ENCODE measurements at regions not wholly inside any gene's neighbourhood (a gene's known extent, or its start where the extent isn't known, plus 50 kb on each side); places are given as distances from the start of the nearest gene placed in this dataset.

DNA sequence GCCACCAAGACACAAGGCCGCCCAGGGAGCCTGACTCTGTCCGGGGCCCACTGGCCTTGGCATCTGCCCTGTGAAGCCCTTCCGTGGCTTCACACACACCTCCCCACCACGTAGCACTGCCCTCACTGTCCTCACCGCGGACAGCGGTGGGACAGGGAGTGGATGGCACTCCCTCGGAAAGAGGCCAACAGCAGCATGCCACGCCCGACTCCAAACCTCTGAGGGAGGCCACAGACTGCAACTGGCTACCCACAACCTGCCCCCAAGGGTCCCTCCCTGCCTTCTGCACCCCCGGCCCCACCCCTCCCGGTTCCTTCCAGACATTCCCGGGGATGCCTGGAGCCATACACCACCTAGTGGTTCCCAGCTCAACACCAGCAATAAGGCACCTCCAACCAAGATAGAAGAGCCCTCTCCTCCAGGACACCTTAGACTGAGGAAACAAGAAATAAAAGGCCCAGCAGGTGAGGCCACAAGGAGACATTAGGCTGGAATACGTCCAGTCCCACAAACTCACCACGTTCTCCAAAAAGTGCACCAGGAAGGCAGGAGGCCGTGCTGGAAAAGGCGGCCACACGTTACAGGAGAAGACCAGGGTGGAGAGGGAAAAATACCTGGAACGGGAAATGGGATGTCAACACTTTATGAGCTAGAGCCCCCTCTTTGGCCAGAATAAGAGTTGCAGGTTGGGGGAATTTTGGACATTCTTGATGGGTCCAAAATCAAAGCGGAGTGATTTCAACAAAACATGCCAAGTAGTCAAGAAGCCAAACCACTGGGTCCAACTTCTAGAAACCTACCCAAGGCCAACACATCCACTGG, 310.0 kb downstream of the SOX9 start:
- no peak for DNase-seq

DNA sequence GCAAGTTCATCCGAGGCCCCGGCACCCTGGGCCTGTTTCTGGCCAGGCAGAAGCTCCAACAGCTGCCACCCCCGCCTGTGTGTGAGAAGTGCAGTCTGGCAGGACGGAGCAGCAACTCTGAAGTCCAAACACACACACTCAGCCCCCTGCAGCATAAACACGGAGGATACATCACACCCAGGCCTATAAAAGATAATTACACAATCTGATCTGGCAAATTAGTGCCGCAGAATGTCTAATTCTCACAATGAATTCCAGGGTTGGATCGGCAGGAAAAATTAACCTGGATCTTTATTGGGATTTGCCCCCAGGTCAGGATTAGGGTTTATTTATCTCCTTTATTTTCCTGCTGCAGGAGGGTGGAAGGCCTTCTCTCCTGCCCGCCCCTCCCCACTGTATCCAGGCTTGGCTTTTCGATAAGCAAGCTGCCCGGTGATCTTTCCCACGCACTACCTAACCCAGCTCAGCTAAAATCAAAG, 311.4 kb downstream of the SOX9 start:
- DNase-seq, result no peak

DNA sequence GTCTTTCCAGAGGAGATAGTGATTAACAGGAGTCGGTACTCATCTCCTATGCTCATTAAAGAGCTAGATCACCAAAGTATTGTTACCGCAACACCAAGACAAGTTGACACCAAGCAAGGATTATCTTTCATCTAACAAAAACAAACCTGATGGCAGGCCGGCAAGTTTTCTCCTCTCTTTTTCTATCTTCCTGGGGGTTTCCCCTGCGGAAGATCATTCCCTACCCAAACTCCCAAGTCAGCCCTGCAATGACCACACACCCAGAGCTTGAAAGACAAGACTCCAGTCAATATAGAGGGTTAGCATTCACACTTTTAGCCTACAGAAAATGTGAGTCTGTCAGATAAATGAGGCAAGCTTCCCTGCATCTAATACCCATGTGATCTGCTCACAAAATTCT, 312.1 kb downstream of the SOX9 start:
- DNase-seq, result no peak

DNA sequence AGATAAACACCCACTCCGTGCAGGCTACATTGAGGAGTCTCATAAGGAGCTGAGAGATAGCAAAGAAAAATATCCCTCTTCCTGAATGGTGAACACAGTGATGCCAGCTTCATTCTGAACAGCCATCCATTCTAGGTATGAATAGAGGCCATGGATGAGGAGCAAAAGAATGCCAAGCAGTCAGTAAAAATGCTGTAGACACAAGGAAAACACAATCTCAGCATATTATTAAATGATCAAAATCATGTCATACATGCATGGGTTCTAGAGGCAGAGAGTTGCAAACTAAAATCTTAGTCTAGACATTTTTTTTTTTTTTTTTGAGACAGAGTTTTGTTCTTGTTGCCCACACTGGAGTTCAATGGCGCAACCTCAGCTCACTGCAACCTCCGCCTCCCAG, 313.0 kb downstream of the SOX9 start:
- no peak for DNase-seq

DNA sequence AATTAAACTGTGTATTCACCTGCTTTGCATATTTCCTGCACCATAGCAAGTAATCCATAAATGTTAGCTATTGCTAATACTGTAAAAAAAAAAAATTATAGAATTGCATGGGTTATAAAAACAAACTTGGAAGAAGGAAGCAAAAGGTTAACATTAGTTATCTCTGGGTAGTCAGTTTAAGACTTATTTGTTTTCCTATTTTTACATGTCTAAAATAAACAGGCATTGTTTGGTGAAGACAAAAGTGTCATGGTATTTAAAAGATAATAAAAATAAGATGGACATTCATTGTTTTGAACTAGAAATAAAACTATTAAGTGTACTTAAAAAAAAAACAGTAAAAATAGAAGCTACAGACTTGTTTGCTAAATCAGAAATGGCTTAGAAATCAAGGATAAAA, 313.8 kb downstream of the SOX9 start:
- no peak for DNase-seq

DNA sequence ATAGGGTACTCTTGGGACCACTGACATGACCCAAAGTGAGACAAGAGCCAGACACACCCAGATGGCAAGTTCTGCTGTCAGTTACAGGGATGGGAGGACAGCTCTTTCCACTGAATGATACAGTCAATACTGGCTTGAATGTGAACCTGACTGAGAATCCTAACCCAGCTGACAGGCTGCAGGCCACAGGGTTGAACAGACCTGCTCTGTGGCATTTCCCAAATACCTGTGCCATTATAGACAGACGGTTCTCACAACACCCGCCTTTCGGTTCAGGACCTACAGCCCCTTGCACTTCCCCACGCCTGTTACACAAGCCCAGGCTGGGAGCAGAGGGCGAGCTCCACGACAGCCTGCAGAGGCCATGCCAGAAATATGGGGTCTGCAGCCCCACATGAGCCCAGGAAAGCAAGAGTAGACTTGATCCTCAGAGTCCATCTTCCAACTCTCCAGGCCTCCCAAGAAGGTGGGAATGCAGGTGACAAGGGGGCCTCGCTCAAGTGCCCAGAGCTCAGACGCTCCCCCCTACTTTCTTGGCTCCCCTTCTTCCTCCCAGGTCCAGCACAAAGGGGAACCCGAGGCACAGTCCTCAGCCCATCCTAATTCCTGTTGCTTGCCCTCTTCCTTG, 314.3 kb downstream of the SOX9 start:
- DNase-seq, result no peak

DNA sequence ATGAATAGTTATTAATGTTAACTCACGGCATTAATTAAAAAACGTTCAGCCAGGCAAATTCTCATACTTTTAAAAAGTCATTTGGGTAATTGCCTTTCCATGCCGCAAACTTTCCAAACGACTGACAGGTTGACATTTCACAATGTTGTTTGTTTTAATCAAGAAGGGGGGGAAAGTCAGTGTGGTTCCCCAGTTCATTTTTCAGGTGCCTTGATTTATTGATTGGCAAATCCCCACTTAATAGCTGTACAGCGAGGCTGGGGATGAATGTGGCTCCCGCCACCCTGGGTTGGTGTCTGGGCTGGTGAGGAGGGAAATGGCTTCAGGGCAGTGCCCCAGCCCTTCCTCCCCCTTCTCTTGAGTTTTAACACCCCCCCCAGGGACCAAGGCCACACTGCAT, 318.0 kb downstream of the SOX9 start:
- DNase-seq, result no peak

DNA sequence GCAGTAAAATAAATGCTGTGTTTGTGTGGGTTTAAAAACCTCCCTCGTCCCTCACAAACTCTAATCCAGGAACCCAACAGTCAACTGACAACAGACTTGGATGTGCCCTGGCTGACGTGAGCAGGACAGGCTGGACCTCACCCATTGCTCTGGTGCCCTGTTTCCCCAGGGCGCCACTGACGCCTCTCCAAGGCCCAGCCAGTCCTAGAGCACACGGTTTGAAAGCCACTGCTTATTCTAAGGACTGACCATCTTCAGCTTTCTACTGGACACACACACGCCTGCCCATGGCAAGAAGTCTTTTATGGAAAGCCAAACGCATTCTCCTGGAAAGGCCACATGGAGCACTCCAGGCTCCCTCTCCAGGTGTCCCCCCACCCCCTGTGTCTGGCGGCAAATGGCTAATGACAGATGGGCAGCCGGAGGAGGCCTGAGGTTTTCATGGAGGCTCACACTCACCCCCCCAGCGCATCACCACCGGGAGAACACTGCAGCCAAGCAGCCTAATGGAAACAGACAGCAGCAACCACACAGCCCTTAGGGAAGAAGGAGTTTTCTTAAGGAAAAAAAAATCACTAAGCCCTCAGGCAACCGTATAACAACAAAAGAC, 319.2 kb downstream of the SOX9 start:
- no peak for DNase-seq

DNA sequence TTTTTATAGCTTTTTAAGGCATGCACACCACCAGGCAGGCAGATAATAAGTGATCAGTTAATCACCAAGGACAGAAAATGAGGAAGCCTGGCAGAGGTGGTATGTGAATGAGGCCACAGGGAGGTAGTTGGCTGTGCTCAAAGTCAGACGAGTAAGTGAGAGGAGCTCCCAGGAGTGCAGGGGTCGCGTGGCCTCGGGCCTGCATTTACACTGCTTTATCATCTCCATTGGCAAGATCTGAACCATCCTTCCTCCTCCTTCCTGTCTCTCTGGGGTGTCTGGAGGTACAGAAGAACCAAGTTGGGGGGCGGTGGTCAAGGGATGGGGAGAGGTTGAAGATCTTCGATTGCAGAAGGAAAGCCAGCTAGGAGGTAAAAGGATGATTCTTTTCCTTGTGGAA, 320.1 kb downstream of the SOX9 start:
- DNase-seq, result no peak

DNA sequence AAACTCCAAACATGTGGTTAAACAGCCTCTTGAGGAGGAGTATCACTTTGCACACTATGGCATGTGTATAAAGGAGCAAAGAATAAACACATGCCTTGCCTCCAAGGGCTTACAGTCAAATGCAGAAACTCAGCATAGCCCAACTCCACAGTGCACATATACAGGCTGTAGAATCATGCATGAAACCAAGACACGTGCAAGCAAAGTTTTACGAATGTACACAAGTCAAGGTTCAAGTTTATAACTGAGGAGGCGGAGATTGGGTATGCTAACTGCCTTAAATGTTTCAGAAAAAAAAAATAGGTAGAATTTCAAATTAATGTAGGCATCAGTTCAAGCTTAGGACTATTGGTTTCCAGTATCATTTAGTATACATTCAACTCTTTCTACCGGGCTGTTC, 321.1 kb downstream of the SOX9 start:
- no peak for DNase-seq

DNA sequence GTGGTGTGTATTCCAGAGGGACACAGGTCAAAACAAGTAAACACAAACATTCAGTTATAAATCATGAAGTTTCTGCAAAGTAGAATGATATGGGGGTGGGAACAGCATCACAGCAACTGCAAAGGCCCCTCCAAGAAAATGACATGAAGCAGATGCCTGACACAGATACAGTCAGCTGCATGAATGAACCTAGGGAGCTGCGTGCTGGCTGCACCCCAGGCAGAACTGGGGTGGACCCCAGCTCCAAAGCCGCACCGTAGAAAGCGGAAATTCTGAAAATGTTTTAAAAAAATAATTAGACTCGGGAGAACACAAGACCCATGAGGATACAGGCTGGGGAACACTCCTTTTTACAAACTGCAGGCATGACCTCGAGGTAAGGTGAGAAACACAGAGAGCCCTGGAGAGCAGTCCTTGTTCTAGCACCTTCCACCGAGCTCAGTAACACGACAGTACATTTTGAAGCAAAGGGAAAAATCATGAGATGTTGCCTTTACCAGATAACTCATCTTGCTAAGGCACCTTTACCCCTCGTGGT, 323.8 kb downstream of the SOX9 start:
- no peak for DNase-seq

DNA sequence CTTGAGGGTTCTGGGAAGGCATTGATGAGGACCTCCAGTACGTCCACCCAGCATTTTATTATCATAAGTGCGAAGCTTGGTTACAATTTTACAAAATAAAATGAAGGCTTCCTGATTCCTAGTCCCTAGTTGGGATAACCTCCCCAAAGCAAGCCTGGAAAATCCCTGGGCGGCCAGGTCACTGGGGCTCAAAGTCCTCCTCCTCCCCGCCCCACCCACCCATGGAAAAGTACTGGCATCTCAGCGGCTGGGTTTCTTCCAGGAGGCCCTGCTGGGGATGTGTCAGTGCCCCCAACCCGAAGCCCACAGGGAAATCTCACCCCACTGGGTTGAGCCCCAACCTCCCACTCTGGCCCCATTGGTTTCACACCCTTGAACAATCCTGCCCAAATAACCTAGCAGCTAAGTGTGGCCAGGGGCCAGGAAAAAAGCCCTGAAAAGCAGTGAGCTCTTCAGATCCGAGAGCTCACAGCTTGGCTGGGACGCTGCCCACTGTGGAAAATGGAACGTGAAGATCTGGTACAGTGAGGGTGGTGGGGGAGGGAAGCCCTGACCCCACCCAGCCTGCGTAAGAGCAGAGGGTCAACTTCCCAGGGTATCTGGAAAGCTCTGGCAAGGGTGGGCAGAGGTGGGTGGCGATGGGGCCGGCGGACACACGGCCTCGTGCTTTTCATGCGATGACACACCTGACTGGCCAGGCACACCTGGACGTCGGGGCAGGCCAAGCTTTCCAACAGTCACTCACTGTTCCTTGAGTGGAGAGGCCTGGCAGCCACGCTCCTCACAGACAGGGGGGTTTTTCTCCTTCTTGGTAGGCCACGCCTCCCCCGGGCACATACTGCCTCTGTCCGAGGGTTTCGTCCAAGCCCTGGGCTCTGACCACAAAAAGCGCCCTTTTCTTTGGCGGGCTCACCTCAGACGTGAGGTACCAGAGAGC, 324.5 kb downstream of the SOX9 start:
- DNase-seq, result no peak

DNA sequence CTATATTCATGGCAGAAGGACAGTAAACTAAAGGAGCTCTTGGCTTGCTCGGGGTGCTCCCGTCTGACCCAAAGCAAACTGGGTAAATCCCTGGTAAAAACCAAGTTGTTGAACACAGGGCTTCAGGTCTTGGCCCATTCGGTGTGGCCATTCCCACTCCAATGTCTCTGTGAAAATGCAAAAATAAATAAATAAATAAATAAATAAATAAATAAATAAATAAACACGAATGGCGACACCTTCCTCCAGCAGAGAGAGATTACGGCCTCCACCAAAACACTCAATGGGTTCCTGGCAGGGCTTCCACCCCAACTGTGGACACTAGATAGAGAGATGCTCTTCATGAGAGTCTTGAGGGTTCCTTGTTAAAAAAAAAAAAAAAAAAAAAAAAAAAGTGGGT, 325.3 kb downstream of the SOX9 start:
- DNase-seq, result no peak

DNA sequence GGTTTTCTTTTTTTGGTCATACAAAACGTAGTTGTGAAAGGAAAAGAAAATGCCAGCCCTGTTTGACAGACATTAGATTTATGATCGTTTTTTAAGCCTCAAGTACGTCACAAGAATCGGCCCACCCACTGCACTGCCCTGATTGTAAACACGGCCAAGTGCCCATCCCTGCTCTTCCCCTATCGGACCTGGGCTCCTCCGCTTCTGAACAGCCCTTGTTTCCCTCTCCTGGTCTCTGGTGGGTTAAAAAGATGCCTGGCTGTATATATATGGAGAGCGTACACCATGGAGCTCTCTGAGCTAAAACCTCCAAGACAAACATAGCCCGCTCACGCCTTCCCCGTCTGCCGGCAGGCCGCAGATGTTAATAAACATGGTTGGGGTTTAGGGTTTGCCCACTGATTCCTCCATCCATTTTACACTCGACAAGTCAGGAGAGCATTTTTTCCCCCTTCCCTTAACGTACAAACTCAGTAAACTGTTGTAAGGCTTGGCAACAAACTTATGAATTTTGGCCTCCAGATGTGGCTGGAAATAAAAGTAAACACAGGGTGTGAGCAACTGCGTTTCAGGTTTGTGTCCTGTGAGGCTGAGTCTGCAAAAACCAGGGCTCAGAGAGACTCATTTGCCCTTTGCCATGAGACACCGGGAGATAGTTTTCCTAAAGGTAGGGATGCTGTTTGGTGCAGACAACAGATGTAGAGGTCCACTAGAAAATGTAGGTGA, 325.9 kb downstream of the SOX9 start:
- DNase-seq, result no peak

DNA sequence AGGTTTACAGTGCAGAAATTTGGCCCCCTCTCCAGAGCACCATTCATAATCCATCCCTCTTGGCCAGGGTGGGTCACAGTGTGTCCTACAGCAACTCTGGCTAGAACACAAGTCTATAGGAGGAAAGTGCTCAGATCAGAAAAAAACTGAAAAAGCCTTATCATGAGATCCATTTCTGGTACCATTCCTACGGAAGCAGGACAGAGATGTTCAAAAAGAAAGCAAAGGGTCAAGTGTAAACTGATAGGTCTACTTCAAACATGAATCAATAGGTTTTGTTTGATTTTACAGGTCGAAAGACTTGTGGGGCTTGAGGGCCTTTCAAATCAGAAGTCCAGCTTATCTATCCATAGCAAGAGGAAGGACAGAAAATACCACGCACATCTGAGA, 326.4 kb downstream of the SOX9 start:
- no peak for DNase-seq

DNA sequence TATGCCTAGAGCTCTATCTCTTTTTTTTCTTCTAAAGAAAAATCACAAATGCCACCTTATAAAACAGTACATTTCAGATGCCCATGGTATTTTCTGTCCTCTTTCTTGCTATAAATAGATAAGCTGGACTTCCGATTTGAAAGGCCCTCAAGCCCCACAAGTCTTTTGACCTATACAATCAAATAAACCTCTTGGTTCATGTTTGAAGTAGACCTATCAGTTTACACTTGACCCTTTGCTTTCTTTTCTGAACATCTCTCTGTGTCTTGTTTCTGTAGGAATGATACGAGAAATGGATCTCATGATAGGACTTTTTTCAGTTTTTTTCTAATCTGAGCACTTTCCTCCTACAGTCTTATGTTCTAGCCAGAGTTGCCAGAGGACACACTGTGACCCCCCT, 327.2 kb downstream of the SOX9 start:
- DNase-seq, result no peak

DNA sequence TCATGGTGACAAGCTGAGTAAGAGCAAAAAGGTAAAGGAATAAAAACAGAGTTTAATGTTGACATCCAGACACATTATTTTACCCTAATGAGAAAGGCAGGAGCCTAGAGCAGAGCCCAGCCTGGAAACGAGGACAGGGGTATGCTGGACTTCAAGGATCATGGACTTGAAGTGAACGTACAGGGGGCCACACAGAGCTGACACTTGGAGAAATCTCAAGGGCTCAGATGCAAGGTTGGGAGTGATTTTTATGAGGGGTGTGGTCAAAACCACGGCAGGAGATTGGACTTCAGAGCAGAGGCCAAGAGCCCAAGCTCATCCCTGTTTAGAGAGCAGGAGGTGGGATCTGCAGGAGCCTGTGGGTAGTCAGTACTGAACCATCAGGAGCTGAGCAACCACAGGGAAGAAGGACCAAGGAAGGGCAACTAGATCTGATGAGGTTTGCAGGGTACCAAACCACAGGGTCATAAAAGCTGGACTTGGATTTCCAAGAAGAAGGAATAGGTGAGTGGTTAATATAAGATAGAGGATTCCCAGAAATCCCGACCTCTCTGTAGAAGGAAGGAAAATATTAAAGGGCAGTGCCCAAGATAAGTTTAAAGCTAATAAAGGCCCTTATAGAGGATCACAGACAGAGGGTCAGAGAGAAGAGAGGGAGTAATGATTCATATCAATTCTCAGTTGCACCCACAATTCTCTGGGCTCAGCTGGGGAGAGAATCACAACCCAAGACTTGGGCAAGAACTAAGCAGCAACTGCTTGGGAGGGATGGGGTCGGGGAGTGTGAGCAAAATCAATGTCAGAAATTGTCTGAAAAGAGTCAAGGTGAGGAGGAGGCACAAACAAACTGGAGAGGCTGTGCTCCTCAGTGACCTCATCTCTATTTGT, 331.7 kb downstream of the SOX9 start:
- no peak for DNase-seq

DNA sequence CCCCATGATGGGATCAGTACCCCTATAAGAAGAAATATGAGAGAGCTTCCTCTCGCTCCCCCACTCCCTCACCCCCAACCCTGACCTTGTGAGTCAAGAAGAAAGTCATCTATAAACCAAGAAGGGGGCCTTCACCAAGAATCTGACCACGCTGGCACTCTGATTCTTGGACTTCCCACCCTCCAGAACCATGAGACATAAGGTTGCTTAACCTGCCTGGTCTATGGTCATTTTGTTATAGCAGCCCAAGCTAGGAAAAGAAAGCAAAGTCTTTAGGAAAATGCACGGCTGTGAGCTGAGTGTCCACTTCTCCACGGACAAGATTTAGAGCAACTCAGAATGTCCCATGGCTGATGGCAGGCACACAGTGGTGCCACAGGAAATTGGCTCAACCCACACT, 333.5 kb downstream of the SOX9 start:
- DNase-seq, result no peak

DNA sequence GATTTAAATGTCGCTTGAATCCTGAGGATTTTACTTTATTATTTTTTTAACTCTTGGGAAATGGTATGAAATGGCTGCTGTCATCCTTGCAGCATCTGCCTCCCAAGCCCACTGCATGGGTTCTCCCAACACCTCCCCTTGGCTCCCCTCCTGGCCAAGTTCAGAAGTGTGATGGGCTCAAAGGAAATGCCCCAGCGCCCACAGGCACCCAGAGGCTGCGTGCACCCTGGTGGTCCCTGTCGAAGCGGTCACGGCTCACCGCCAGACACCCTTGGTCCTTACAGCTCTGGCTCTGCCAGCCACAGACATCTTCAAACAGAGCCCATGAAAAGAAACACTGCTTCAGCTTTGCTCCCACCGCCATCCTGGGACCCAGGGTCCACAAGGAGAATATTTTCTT, 334.7 kb downstream of the SOX9 start:
- no peak for DNase-seq

DNA sequence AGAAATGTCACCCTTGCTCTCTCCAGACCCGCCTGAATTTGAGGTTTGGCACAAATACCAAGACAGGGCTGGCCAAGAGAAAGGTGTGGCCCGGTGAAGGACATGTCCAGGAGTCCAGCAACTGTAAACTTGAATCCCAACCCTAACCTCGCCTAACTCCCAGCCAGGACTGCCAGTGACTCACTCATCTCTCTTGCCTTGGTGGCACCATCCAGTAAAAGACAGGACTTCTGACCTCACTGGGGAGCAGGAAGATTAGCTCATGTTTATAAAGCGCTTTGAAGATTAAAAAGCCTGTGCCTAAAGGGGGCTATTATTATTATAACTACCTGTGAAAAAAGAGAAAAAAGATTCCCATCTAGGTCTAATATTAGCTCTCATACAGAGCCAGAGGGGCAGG, 335.3 kb downstream of the SOX9 start:
- no peak for DNase-seq

DNA sequence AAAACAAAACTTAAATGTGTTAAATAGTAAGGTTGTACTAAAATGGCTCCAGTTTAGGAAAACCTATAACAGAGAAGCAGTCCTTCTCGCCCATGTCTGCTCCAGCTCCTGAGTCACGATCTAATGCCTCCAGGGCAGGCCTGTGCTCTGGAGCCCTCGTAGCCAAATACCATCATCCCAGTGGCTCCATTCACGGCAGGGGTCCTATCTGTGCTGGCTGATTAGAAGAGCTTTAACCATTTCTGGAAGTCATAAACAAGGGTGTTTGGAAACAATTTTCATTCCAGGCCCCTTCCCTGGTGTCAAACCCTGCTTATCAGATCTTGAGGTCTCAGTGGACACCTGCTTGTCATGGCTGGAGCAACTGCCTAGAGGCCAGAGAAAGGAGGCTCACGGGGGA, 336.9 kb downstream of the SOX9 start:
- no peak for DNase-seq
